OCI-LY7 (cell line): ENCODE measurements at regions not wholly inside any gene's neighbourhood (a gene's known extent, or its start where the extent isn't known, plus 50 kb on each side); places are given as distances from the start of the nearest gene placed in this dataset.

Experiments used
- BruUV-seq: library from RNA; stranded (reverse); fragments of 400-500 nt; replicated peaks from 2 replicates; lab custom pipeline; 2021; lab: Mats Ljungman, UMichigan
- CTCF ChIA-PET: fragments of 300-600 bp; sonication (Branson Sonifier 250); formaldehyde crosslinking; loops from one replicate; lab custom pipeline; 2022; ENCODE audit warnings: antibody characterized with exemption; ENCODE audit not compliant: unreplicated experiment; lab: Charles Lee
- POLR2A ChIA-PET: fragments of 300-600 bp; sonication (Branson Sonifier 250); formaldehyde crosslinking; loops from one replicate; lab custom pipeline; 2022; ENCODE audit warnings: antibody characterized with exemption; lab: Charles Lee
- DNase-seq: peaks from one replicate; pipeline ENCODE4 v3.0.0-alpha.2; 2015; ENCODE audit warnings: low spot score
- H2AFZ ChIP-seq: fragments of 200-600 bp; sonication (generic), shearing (Covaris generic); 2 replicates; pipeline ENCODE4 v1.6.1; 2014; ENCODE audit warnings: mild to moderate bottlenecking, antibody characterized with exemption, low read length, moderate library complexity
- H3K27ac ChIP-seq: fragments of 200-600 bp; sonication (generic); 2 replicates; pipeline ENCODE4 v1.5.1; 2014; ENCODE audit warnings: mixed run types, low read depth, mild to moderate bottlenecking, moderate library complexity, low read length, inconsistent platforms; ENCODE audit not compliant: poor library complexity, severe bottlenecking
- H3K36me3 ChIP-seq: fragments of 200-600 bp; sonication (generic); 2 replicates; pipeline ENCODE4 v1.6.1; 2014; ENCODE audit warnings: mild to moderate bottlenecking, antibody characterized with exemption, low read length, moderate library complexity, mixed read lengths; ENCODE audit not compliant: insufficient read depth
- H3K4me1 ChIP-seq: fragments of 200-600 bp; sonication (generic); 2 replicates; pipeline ENCODE4 v1.5.1; 2014; ENCODE audit warnings: mild to moderate bottlenecking, low read length; ENCODE audit not compliant: insufficient read depth, poor library complexity, severe bottlenecking
- H3K4me2 ChIP-seq: fragments of 200-600 bp; sonication (generic); 2 replicates; pipeline ENCODE4 v1.6.1; 2014; ENCODE audit warnings: mild to moderate bottlenecking, low read length
- H3K4me3 ChIP-seq: fragments of 200-600 bp; sonication (generic); 2 replicates; pipeline ENCODE4 v1.5.1; 2014; ENCODE audit warnings: mild to moderate bottlenecking, low read depth, low read length; ENCODE audit not compliant: poor library complexity, severe bottlenecking
- H3K79me2 ChIP-seq: fragments of 200-600 bp; sonication (generic); 2 replicates; pipeline ENCODE4 v1.6.1; 2016; ENCODE audit warnings: low read depth, mild to moderate bottlenecking, low read length, moderate library complexity, mixed read lengths; ENCODE audit not compliant: insufficient read depth
- H3K9me2 ChIP-seq: fragments of 200-600 bp; sonication (generic); 2 replicates; pipeline ENCODE4 v1.6.1; 2016; ENCODE audit warnings: mild to moderate bottlenecking, low read length, mixed read lengths; ENCODE audit not compliant: insufficient read depth
- H3K9me3 ChIP-seq: fragments of 200-600 bp; sonication (generic); 2 replicates; pipeline ENCODE4 v1.6.1; 2014; ENCODE audit warnings: mild to moderate bottlenecking, mixed run types, low read length, mixed read lengths
- H4K20me1 ChIP-seq: fragments of 200-600 bp; sonication (generic); 2 replicates; pipeline ENCODE4 v1.6.1; 2014; ENCODE audit warnings: mild to moderate bottlenecking, antibody characterized with exemption, low read length, moderate library complexity, mixed read lengths; ENCODE audit not compliant: insufficient read depth
- EZH2phosphoT487 ChIP-seq: fragments of 200-600 bp; sonication (generic); IDR thresholded peaks from 2 replicates; pipeline ENCODE4 v1.6.1; 2018; ENCODE audit warnings: low read depth, borderline replicate concordance, mild to moderate bottlenecking, mixed run types, antibody characterized with exemption, low read length, moderate library complexity, mixed read lengths
- intact Hi-C: fragments of 100-400 bp; cut with micrococcal nuclease; formaldehyde crosslinking; loops from one replicate; pipeline ENCODE4 v1.10.0; 2022; ENCODE audit not compliant: unreplicated experiment
- TF ChIP-seq, protein P1 (sequence below): fragments of 200-600 bp; sonication (generic); conservative IDR thresholded peaks from 2 replicates; pipeline ENCODE4 v1.5.1; 2014; ENCODE audit warnings: mild to moderate bottlenecking, antibody characterized with exemption, low read length, moderate library complexity, mixed read lengths

DNA sequence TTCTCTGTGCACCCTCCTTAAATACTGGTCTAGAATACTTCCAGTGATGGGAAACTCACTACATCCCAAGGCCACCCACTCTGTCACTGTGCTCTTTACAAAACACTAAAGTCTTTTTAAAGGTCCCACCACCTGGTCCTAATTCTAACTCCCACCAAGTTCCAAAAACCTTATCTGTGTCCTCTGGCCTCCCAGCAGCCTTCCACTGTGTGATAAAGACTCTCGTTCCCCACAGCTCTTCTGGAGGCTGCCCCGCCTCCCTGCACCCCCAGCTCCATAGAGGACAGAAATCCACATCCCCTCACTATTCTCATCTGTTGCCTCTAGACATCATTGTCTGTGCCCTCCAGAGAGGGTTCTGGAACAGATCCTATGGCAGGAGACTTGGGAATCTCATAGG lies 276.4 kb downstream of the FAM43A start:
- Histone ChIP-seq H4K20me1 (no peaks in the 10 kb centered on the region), H3K4me2 (no peak overlapping the region), H3K79me2 (no peaks in the 10 kb centered on the region), H3K36me3 (no peaks in the 10 kb centered on the region), H3K27ac (no peak overlapping the region), H3K9me2 (no peaks in the 10 kb centered on the region), H2AFZ (no peak overlapping the region), H3K4me3 (no peak overlapping the region), H3K4me1 (no peaks in the 10 kb centered on the region), H3K9me3 (no peaks in the 10 kb centered on the region)
- no TSS peak for BruUV-seq
- POLR2A ChIA-PET: no interaction called here
- DNase-seq: no peak
- CTCF ChIA-PET: no interaction called here
- TF ChIP-seq, protein P1, sequence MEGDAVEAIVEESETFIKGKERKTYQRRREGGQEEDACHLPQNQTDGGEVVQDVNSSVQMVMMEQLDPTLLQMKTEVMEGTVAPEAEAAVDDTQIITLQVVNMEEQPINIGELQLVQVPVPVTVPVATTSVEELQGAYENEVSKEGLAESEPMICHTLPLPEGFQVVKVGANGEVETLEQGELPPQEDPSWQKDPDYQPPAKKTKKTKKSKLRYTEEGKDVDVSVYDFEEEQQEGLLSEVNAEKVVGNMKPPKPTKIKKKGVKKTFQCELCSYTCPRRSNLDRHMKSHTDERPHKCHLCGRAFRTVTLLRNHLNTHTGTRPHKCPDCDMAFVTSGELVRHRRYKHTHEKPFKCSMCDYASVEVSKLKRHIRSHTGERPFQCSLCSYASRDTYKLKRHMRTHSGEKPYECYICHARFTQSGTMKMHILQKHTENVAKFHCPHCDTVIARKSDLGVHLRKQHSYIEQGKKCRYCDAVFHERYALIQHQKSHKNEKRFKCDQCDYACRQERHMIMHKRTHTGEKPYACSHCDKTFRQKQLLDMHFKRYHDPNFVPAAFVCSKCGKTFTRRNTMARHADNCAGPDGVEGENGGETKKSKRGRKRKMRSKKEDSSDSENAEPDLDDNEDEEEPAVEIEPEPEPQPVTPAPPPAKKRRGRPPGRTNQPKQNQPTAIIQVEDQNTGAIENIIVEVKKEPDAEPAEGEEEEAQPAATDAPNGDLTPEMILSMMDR: no peak
- no peak for TF ChIP-seq EZH2phosphoT487
- intact Hi-C loops: no loop called here

DNA sequence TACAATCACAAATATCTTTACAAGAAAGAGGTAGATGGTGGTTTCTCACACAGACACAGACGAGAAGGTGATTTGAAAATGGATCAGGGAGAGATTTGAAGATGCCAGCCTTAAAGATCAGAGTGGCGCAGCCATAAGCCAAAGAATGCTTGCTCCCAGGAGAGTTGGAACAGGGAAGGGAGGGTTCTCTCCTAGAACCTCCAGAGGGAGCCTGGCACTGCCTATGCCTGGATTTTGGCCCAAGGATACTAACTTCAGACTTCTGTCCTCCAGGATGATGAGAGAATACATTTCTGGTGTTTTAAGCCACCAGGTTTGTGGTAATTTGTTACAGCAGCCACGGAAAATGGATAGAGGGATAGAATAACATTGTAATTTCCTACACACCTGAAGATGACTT lies 279.1 kb downstream of the FAM43A start:
- intact Hi-C loops: no loop called here
- Histone ChIP-seq H3K4me1 (no peaks in the 10 kb centered on the region), H3K79me2 (no peaks in the 10 kb centered on the region), H3K9me3 (no peaks in the 10 kb centered on the region), H3K36me3 (no peaks in the 10 kb centered on the region), H3K27ac (no peak overlapping the region), H4K20me1 (no peaks in the 10 kb centered on the region), H3K4me2 (no peak overlapping the region), H3K4me3 (no peak overlapping the region), H3K9me2 (no peaks in the 10 kb centered on the region), H2AFZ (no peak overlapping the region)
- DNase-seq: no peak
- CTCF ChIA-PET: no interaction called here
- no TSS peak for BruUV-seq
- POLR2A ChIA-PET: no interaction called here
- no peak for TF ChIP-seq EZH2phosphoT487
- TF ChIP-seq, protein P1: no peak

DNA sequence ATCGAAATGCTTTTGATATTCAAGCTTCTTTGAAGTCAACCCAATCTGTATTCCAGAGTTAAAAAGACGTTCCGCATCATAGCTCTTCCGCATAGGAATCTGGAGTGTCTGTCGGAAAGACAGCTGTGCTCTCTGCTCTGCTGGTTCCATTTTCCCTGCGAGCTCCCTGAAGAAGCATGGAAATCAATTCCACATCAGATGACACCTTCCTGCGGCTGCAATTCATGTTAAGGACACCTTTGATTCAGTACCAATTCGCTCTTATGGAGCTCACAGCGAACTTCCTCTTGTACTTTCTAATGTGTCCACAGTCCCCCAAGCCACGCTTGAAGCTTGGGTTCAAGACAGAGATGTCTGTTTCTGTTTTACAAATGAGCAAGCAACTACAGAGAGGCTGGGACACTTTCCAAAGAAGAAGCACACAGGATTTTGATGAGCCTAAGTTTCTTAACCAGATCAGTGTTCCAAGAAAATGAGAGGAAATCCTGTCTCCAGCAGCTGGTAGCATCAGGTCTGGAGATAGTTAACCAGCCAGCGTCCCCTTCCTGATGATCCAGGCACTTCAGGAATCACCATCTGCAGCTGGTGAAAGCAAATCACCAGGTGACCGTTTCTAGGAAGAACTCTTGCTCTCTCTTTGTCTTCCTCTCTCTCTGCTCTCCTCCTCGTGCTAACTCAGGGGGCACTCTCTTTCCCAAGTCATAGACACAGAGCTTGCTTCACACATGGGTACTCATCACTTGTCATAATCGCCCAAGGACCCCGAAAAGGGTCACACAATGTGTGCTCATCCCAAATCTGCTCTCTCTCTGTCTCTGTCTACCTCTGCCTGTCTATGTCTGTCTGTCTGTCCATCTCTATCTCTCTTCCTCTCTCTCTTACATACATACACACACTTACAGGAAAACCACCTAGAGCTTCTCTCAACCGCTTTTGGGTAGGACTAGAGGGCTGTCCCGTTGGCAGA lies 281.8 kb downstream of the FAM43A start:
- Histone ChIP-seq H3K4me1 (no peaks in the 10 kb centered on the region), H3K9me2 (no peaks in the 10 kb centered on the region), H3K27ac (no peak overlapping the region), H3K79me2 (no peaks in the 10 kb centered on the region), H2AFZ (no peak overlapping the region), H3K36me3 (no peaks in the 10 kb centered on the region), H3K4me3 (no peak overlapping the region), H4K20me1 (no peaks in the 10 kb centered on the region), H3K9me3 (no peaks in the 10 kb centered on the region), H3K4me2 (no peak overlapping the region)
- DNase-seq: no peak
- BruUV-seq: no TSS peak
- CTCF ChIA-PET: no interaction called here
- intact Hi-C loops: no loop called here
- POLR2A ChIA-PET: no interaction called here
- TF ChIP-seq EZH2phosphoT487: no peak
- TF ChIP-seq, protein P1: no peak
